A549 (cell line): ENCODE measurements at regions not wholly inside any gene's neighbourhood (a gene's known extent, or its start where the extent isn't known, plus 50 kb on each side); places are given as distances from the start of the nearest gene placed in this dataset.

Experiments
- ATAC-seq, 2 experiments: fragments of 200-7000 bp in 1 of 2; fragments of >200 bp in 1 of 2; cut with Nextera tagmentation in 1 of 2; cut with Tn5 transposase in 1 of 2; 3 replicates each; pipeline versions ENCODE4 v1.8.0 to v1.9.1; 2018 to 2020; ENCODE audit warnings: mild to moderate bottlenecking in 1 of 2, moderate library complexity in 1 of 2
- CTCF ChIA-PET: fragments of 300-600 bp; sonication (Branson Sonifier 250); formaldehyde crosslinking; extraction: SDS; loops from one replicate; lab custom pipeline; 2021; ENCODE audit warnings: antibody characterized with exemption, inconsistent platforms; lab: Yijun Ruan, JAX
- POLR2A ChIA-PET: fragments of 350-600 bp; formaldehyde crosslinking; extraction: SDS; loops from one replicate; lab custom pipeline; 2021; ENCODE audit warnings: antibody characterized with exemption, inconsistent platforms; lab: Yijun Ruan, JAX
- DNase-seq, 2 experiments: peaks; one replicate each; pipeline versions ENCODE4 v3.0.0 to v3.0.0-alpha.2; 2011 to 2016; ENCODE audit warnings: low read depth in 1 of 2, low spot score in 1 of 2
- FAIRE-seq: peaks from 2 replicates; lab custom pipeline; 2011; peaks lifted over from hg19 to GRCh38; lab: Jason Lieb, UNC
- H3K27ac ChIP-seq, 2 experiments: fragments of >200 bp; sonication (Bioruptor Twin); formaldehyde crosslinking; 3 replicates each; pipeline ENCODE4 v1.5.1; 2016 to 2017
- H3K4me1 ChIP-seq: fragments of >200 bp; sonication (Bioruptor Twin); formaldehyde crosslinking; 3 replicates; pipeline ENCODE4 v1.6.1; 2016
- H3K4me2 ChIP-seq: fragments of >200 bp; sonication (Bioruptor Twin); formaldehyde crosslinking; 3 replicates; pipeline ENCODE4 v1.6.1; 2016
- H3K4me3 ChIP-seq: fragments of >200 bp; sonication (Bioruptor Twin); formaldehyde crosslinking; 3 replicates; pipeline ENCODE4 v1.5.1; 2016
- H3K9me3 ChIP-seq: fragments of >200 bp; sonication (Bioruptor Twin); formaldehyde crosslinking; 3 replicates; pipeline ENCODE4 v1.6.1; 2016
- BCL3 ChIP-seq: fragments of >200 bp; sonication (Bioruptor Twin); formaldehyde crosslinking; IDR thresholded peaks from 3 replicates; pipeline ENCODE4 v1.6.1; 2016
- CBX2 ChIP-seq: fragments of 200-600 bp; sonication (generic); IDR thresholded peaks from 2 replicates; pipeline ENCODE4 v1.6.1; 2016; ENCODE audit warnings: low read depth, mild to moderate bottlenecking, borderline replicate concordance
- CBX8 ChIP-seq: fragments of 200-600 bp; sonication (generic); IDR thresholded peaks from 2 replicates; pipeline ENCODE4 v1.6.1; 2016
- CTCF ChIP-seq: fragments of >200 bp; sonication (Bioruptor Twin); formaldehyde crosslinking; IDR thresholded peaks from 3 replicates; pipeline ENCODE4 v1.5.1; 2016
- EHF ChIP-seq: fragments of 250-450 bp; sonication (Bioruptor Pico); IDR thresholded peaks from 2 replicates; pipeline ENCODE4 v1.5.0; 2020; ENCODE audit warnings: mild to moderate bottlenecking
- ELK1 ChIP-seq: fragments of 150-350 bp; IDR thresholded peaks from 2 replicates; pipeline ENCODE4 v1.6.1; 2014; ENCODE audit warnings: low read depth, mild to moderate bottlenecking, low read length
- ESRRA ChIP-seq: fragments of 150-350 bp; IDR thresholded peaks from 2 replicates; pipeline ENCODE4 v1.6.1; 2014; ENCODE audit warnings: mild to moderate bottlenecking, low read length, borderline replicate concordance
- FOSB ChIP-seq: fragments of 250-450 bp; sonication (Bioruptor Pico); IDR thresholded peaks from 2 replicates; pipeline ENCODE4 v1.5.0; 2020; ENCODE audit warnings: mild to moderate bottlenecking, moderate library complexity
- FOXS1 ChIP-seq: fragments of 250-450 bp; sonication (Bioruptor Pico); IDR thresholded peaks from 2 replicates; pipeline ENCODE4 v1.5.0; 2020; ENCODE audit warnings: mild to moderate bottlenecking, moderate library complexity
- HOXA7 ChIP-seq: fragments of 250-450 bp; sonication (Bioruptor Pico); IDR thresholded peaks from 2 replicates; pipeline ENCODE4 v1.5.0; 2020; ENCODE audit warnings: mild to moderate bottlenecking, moderate library complexity
- JUN ChIP-seq, 2 experiments: fragments of >200 bp; sonication (Bioruptor Twin); formaldehyde crosslinking; IDR thresholded peaks; 2 replicates in 1 of 2; 3 replicates in 1 of 2; pipeline ENCODE4 v1.6.1; 2016 to 2017
- JUNB ChIP-seq: fragments of >200 bp; sonication (Bioruptor Twin); formaldehyde crosslinking; IDR thresholded peaks from 2 replicates; pipeline ENCODE4 v1.6.1; 2016
- MAZ ChIP-seq: fragments of 150-350 bp; IDR thresholded peaks from 2 replicates; pipeline ENCODE4 v1.6.1; 2014; ENCODE audit warnings: antibody characterized with exemption, low read depth, low read length, borderline replicate concordance
- NPAS2 ChIP-seq: fragments of 250-450 bp; sonication (Bioruptor Pico); IDR thresholded peaks from 2 replicates; pipeline ENCODE4 v1.8.0; 2022; ENCODE audit warnings: mild to moderate bottlenecking, moderate library complexity, borderline replicate concordance
- NR3C1 ChIP-seq: fragments of >200 bp; sonication (Bioruptor Twin); formaldehyde crosslinking; IDR thresholded peaks from 3 replicates; pipeline ENCODE4 v1.6.1; 2017
- RAD21 ChIP-seq, 2 experiments: fragments of >200 bp in 1 of 2; sonication (Bioruptor Twin) in 1 of 2; formaldehyde crosslinking in 1 of 2; IDR thresholded peaks in 1 of 2; conservative IDR thresholded peaks in 1 of 2; 2 replicates in 1 of 2; 3 replicates in 1 of 2; pipeline ENCODE4 v1.6.1; 2012 to 2018; ENCODE audit warnings: inconsistent platforms in 1 of 2
- RCOR1 ChIP-seq: fragments of 150-350 bp; IDR thresholded peaks from 2 replicates; pipeline ENCODE4 v1.6.1; 2014; ENCODE audit warnings: antibody characterized with exemption, low read length, low read depth
- SMC3 ChIP-seq: fragments of >200 bp; sonication (Bioruptor Twin); formaldehyde crosslinking; IDR thresholded peaks from 3 replicates; pipeline ENCODE4 v1.6.1; 2018; ENCODE audit warnings: inconsistent platforms
- SREBF2 ChIP-seq: fragments of 450-650 bp; IDR thresholded peaks from 2 replicates; pipeline ENCODE4 v1.6.1; 2014; ENCODE audit warnings: mild to moderate bottlenecking, moderate library complexity
- TFCP2L1 ChIP-seq: fragments of 250-450 bp; sonication (Bioruptor Pico); IDR thresholded peaks from 2 replicates; pipeline ENCODE4 v1.5.0; 2021; ENCODE audit warnings: mild to moderate bottlenecking
- TP53 ChIP-seq: fragments of 250-450 bp; sonication (Bioruptor Pico); IDR thresholded peaks from 2 replicates; pipeline ENCODE4 v1.5.0; 2021; ENCODE audit warnings: mild to moderate bottlenecking, moderate library complexity
- USF2 ChIP-seq: fragments of 450-650 bp; IDR thresholded peaks from 2 replicates; pipeline ENCODE4 v1.6.1; 2014; ENCODE audit warnings: antibody characterized with exemption
- ZC3H11A ChIP-seq: fragments of 450-650 bp; IDR thresholded peaks from 2 replicates; pipeline ENCODE4 v1.6.1; 2014; ENCODE audit warnings: antibody characterized with exemption, mild to moderate bottlenecking
- WGBS: methylation state at CpG from one replicate; pipeline ENCODE4 v1.1.6; 2017; ENCODE audit errors: missing lambda C conversion rate; 5-methylcytosine and 5-hydroxymethylcytosine counted together

GRCh38 chr12:67073336-67073735, 195.8 kb upstream of the CAND1 start:
- Histone ChIP-seq H3K4me2 (no peak overlapping the region), H3K27ac (no peak overlapping the region), H3K4me3 (no peak overlapping the region), H3K9me3 (no peaks in the 10 kb centered on the region), H3K4me1 (peaks cover 6% of the 10 kb centered on the region)
- no peak for ATAC-seq
- TF ChIP-seq USF2 (no peak), SREBF2 (no peak), CTCF (no peak), JUN (IDR thresholded peaks at IDR 0.05) (no peak), FOXS1 (CRISPR knock-in tag) (no peak), NR3C1 (no peak)
- no peak for FAIRE-seq
- ChIA-PET CTCF (interaction anchor here (1.5 to 2.5 kb wide), 2 partner anchors 16 to 48 kb away, joined by 5 to 10 read pairs; no protein-coding TSS in a partner anchor), POLR2A (no interaction called here)
- WGBS: 11% methylated on average over 1 of the region's 1 CpG
- no peak for DNase-seq

GRCh38 chr12:67074072-67074471, 195.1 kb upstream of the CAND1 start:
- 63% methylated on average over 6 of the region's 6 CpGs for WGBS
- no peak for FAIRE-seq

More at GRCh38 chr12:67074072-67074471, 195.1 kb upstream of the CAND1 start:
- no peak for TF ChIP-seq ESRRA
- TF ChIP-seq RAD21 (conservative IDR thresholded peaks at IDR 0.05 in 1 of 2, IDR thresholded peaks at IDR 0.05 in 1 of 2): no peak
- TF ChIP-seq CBX8: no peak
- no peak for TF ChIP-seq EHF (CRISPR knock-in tag)
- no peak for TF ChIP-seq RCOR1
- no peak for TF ChIP-seq TFCP2L1
- no peak for TF ChIP-seq MAZ
- TF ChIP-seq NPAS2 (CRISPR knock-in tag): no peak
- no peak for TF ChIP-seq HOXA7 (CRISPR knock-in tag)
- no peak for TF ChIP-seq JUNB
- TF ChIP-seq FOSB (CRISPR knock-in tag): no peak
- no peak for TF ChIP-seq BCL3
- no peak for TF ChIP-seq CTCF
- no peak for TF ChIP-seq CBX2
- TF ChIP-seq TP53 (CRISPR knock-in tag): no peak
- no peak for TF ChIP-seq ELK1
- TF ChIP-seq SMC3: no peak
- no peak for TF ChIP-seq ZC3H11A
- TF ChIP-seq, all 56 proteins: peak for 0
- ATAC-seq (no peak), DNase-seq (no peak)
- Histone ChIP-seq H3K4me1 (peaks cover 6% of the 10 kb centered on the region), H3K27ac (no peak overlapping the region), H3K4me3 (no peak overlapping the region), H3K4me2 (no peak overlapping the region), H3K9me3 (no peaks in the 10 kb centered on the region)
- POLR2A ChIA-PET: no interaction called here
- CTCF ChIA-PET: interaction anchor here (1.5 to 2.5 kb wide), 2 partner anchors 15 to 48 kb away, joined by 5 to 10 read pairs; no protein-coding TSS in a partner anchor
